Erythroblast (primary cell): ENCODE measurements at regions not wholly inside any gene's neighbourhood (a gene's known extent, or its start where the extent isn't known, plus 50 kb on each side); places are given as distances from the start of the nearest gene placed in this dataset.

ENCODE experiments used
- DNase-seq, 2 experiments: peaks; one replicate each; lab custom pipeline; 2025; lab: John Stamatoyannopoulos, UW
- GATA1 ChIP-seq: IDR thresholded peaks from 2 replicates; pipeline ENCODE4 v1.6.1; 2011; ENCODE audit warnings: low read depth, mild to moderate bottlenecking, control low read depth, low read length, moderate library complexity
- POLR2A ChIP-seq: IDR thresholded peaks from 2 replicates; pipeline ENCODE4 v1.6.1; 2011; ENCODE audit warnings: mild to moderate bottlenecking, low read length

GRCh38 chr18:41406834-41407233, 548.2 kb upstream of the PIK3C3 start:
- TF ChIP-seq POLR2A (no peak), GATA1 (no peak)
- DNase-seq = no peak

DNA sequence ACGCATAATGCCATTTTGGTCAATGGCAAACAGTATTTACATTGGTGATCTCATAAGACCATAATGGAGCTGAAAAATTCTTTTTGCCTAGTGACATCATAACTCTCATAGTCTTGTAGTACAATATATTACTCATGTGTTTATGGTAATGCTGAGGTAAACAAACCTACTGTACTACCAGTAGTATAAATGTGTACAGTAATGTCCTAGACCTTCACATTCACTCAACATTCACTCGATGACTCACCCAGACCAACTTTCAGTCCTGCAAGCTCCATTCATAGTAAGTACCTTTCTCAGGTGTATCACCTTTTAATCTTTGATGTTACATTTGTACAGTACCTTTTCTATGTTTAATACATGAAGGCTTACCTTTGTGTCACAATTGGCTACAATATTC, 558.2 kb upstream of the PIK3C3 start:
- no peak for DNase-seq

GRCh38 chr18:41396211-41396610, 558.8 kb upstream of the PIK3C3 start:
- TF ChIP-seq GATA1 = no peak
- TF ChIP-seq POLR2A = no peak
- no peak for DNase-seq

More for the DNA sequence above, 558.2 kb upstream of the PIK3C3 start:
- TF ChIP-seq POLR2A = no peak

DNA sequence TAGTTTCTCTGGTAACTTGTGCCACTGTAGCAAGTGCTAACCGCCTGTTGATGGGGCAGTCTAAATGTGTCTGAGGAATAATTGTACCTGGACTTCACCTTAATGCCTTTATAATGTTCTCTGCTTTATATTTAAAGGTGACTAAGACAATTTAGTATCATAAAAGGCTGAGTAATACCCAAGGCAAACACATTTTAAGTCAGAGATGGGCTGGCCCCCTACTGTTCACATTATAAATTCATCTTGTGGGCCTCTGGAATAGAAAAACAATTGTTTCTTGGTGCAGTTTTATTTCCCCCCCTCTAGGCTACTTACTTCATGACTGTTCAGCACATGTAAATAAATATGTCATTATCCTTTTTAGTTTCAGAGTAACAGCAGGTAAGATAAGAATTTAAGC, 559.3 kb upstream of the PIK3C3 start:
- TF ChIP-seq GATA1 (no peak), POLR2A (no peak)
- no peak for DNase-seq

DNA sequence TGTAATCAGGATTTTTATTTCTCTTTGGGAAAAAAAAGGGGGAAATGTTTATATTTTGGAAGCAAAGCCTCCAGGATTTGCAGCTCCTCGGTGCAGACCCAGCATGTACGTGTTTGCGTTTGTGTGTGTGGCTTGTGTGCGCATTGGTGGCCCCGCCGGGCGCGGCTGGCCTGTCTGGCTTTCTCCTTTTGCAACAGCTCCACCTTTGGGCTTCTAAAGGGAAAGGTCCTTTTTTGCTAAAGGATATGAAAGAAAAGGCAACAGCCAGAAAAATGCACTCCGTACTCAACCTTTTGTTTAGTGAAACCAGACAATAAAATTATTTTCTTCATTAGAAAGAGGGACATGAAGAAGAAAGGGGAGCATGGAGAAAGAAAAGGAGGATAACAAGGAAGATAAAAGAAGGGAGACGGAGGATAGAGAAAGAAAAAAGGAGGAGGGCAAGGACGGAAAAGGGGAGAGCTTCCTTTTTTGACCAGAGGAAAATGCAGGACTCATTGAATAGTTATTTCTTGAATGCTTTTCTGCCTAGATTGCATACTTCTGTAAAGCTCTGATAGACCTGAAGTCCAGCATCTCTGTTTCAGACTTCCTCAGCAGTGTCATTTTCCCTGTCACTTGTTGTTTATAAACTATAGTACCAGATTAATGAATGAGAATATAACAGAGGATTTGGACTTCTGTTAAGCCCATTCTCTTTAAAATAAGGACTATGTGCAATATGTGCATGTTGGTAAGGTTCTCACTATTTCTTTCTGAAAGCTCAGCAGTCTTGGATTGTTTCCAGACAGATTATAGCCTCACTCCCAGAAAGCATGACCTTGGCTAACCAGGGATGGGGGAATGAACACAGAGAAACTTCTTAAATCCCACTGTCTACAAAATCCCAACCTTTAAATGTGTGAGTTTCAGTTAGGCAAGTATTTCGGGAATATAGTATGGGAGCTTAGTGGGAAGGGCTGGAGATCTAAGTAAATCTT, 563.1 kb upstream of the PIK3C3 start:
- TF ChIP-seq GATA1 (no peak), POLR2A (no peak)
- peak; percentile 20 to 22 for DNase-seq

- no peak for DNase-seq
- TF ChIP-seq GATA1 (no peak), POLR2A (no peak)
These were observed 564.7 kb upstream of the PIK3C3 start for GRCh38 chr18:41390309-41390708.

GRCh38 chr18:41378598-41378997, 576.4 kb upstream of the PIK3C3 start:
- TF ChIP-seq POLR2A = no peak
- TF ChIP-seq GATA1 = no peak
- DNase-seq = no peak

- TF ChIP-seq POLR2A (no peak), GATA1 (no peak)
- no peak for DNase-seq
These were observed 581.4 kb upstream of the PIK3C3 start for GRCh38 chr18:41373612-41374011.

- TF ChIP-seq POLR2A (no peak), GATA1 (no peak)
- DNase-seq = no peak
These were observed 582.9 kb upstream of the PIK3C3 start for GRCh38 chr18:41372046-41372665.

DNA sequence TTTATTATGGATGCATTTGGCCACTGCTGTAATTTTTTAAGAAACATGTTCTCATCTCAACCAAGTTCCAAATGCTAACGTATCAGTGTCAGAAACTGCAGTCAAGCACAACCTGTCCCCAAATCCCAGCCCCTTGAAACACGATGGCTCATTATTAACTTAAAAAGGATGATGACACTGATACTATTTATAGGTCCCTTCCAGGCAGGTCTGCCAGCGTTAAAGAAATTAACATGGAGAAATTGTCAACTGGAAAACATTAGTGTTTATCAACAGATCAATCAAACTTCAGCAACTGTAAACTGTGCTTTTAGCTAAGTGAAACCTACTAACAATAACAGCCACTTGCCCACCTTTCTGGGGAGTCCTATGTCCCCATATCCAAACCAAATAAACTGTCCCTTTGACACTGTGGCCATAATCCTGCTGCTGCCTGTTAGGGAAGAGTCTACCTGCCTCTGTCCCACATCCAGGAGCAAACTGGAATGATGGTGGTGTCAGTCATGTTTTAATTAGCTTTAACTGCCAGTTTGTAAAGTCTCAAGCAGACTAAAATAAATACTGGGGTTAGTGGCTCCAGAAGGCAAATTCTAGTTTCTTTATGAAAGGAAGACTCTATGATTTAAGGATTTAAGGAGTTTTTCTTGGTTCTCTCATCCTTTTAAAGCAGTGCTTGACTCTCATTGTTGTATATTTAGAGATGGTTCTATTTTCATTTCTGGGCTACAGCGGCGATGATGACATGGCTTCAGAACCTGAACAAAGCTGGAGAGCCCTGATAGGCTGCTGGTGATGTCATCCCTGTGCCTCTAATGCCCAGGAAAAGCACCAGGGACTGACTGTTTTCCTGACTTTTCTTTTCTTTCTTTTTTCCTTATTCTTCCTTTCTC, 583.6 kb upstream of the PIK3C3 start:
- no peak for TF ChIP-seq GATA1
- no peak for TF ChIP-seq POLR2A
- DNase-seq = no peak

DNA sequence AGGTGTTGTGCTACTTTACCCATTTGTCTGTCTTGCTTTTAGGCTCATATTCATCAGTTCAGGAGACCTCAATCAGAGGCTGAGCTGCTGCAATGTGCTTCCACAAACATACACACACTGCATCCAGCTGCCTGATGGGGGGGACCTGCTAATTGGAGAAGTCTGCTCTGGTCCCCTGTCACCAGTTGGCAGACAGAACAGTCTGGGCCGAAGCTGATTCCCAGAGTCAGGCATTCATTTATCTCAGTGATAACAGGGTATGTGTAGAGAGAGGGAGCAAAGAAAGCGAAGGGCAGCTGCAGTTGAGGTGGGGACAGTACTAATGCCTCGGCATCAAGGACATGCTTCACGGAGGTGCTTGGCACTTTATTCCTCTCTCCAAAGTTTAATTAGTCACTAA, 584.3 kb upstream of the PIK3C3 start:
- no peak for DNase-seq
- no peak for TF ChIP-seq GATA1
- TF ChIP-seq POLR2A = no peak

DNA sequence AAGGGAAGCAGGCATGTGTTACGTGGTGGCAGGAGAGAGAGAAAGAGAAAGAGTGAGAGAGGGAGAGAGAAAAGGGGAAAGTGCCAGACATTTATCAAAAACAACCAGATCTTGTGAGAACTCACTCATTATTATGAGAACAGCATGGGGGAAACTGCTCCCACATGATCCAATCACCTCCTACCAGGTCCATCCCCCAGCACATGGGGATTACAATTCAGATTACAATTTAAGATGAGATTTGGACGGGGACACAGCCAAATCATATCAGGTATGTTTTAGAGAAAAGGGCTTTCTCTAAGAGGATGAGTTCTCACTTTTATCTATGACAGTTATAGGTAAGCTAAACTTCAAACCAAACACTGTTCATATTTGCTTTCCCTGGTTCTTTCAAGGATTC, 597.3 kb upstream of the PIK3C3 start:
- DNase-seq = no peak
- TF ChIP-seq GATA1 = no peak
- TF ChIP-seq POLR2A = no peak

- DNase-seq = no peak
- no peak for TF ChIP-seq GATA1
- TF ChIP-seq POLR2A = no peak
These were observed 601.1 kb upstream of the PIK3C3 start for GRCh38 chr18:41353777-41354528.

DNA sequence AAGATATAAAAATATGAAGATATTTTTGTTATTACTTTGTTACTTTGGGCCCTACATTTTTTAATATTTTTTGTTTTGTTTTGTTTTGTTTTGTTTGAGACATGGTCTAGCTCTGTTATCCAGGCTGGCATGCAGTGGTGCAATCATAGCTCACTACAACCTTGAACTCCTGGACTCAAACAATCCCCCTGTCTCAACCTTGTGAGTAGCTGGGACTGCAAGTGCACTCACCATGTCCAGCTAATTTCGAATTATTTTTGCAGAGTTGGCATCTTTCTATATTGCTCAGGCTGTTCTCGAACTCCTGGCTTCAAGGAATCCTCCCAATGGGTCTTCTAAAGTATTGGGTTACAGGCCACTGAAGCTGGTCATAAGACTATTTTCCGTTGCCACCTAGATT, 603.6 kb upstream of the PIK3C3 start:
- DNase-seq = no peak

More for the DNA sequence above, 603.6 kb upstream of the PIK3C3 start:
- no peak for TF ChIP-seq GATA1
- TF ChIP-seq POLR2A = no peak
